ENCODE measurements at regions not wholly inside any gene's neighbourhood (a gene's known extent, or its start where the extent isn't known, plus 50 kb on each side); places are given as distances from the start of the nearest gene placed in this dataset.

- Histone ChIP-seq H3K4me1 (ENCODE audit: control insufficient read depth, extremely low read depth, insufficient read depth, low read length) (no peaks in the 10 kb centered on the region), H2AFZ (ENCODE audit: control insufficient read depth, low read length) (no peak overlapping the region), H3K27me3 (ENCODE audit: control insufficient read depth, extremely low read depth, insufficient read depth, low read length) (no peaks in the 10 kb centered on the region), H3K9me1 (ENCODE audit: control insufficient read depth, extremely low read depth, insufficient read depth, low read length) (no peaks in the 10 kb centered on the region), H4K20me1 (ENCODE audit: control insufficient read depth, extremely low read depth, insufficient read depth, low read length) (no peaks in the 10 kb centered on the region), H3K36me3 (ENCODE audit: control insufficient read depth in 2 of 2, extremely low read depth in 1 of 2, insufficient read depth in 2 of 2, low read length in 2 of 2) (no peaks in the 10 kb centered on the region), H3K27ac (ENCODE audit: control insufficient read depth, insufficient read depth, low read length) (no peak overlapping the region), H3K9me3 (ENCODE audit: control insufficient read depth, low read depth, low read length) (no peaks in the 10 kb centered on the region), H3K4me3 (ENCODE audit: control insufficient read depth in 2 of 3, extremely low read depth in 1 of 3, insufficient read depth in 2 of 3, low read depth in 1 of 3, low read length in 3 of 3) (no peak overlapping the region), H3K9ac (ENCODE audit: control insufficient read depth, extremely low read depth, insufficient read depth, low read length) (no peak overlapping the region), H3K79me2 (ENCODE audit: control insufficient read depth, insufficient read depth, low read length) (no peaks in the 10 kb centered on the region), H3K4me2 (ENCODE audit: control insufficient read depth, extremely low read depth, insufficient read depth, low read depth, low read length) (no peak overlapping the region)
- no peak for FAIRE-seq
- DNase-seq (ENCODE audit: low read depth, low spot score), result no peak
- TF ChIP-seq EZH2 (IDR thresholded peaks at IDR 0.05; ENCODE audit: low read length) (no peak), CTCF (optimal IDR thresholded peaks at IDR 0.05 in 1 of 3, IDR thresholded peaks at IDR 0.05 in 1 of 3, conservative IDR thresholded peaks at IDR 0.05 in 1 of 3; ENCODE audit: extremely low read depth in 1 of 3, insufficient read depth in 2 of 3, low read length in 3 of 3) (no peak)
- dilution Hi-C loops (cut with MboI; ENCODE audit: extremely low pct_ligation_motif_present, low sequenced_read_pairs), result no loop called here
Measured at GRCh38 chr9:118532592-118532991, 828.4 kb downstream of the TLR4 start.

GRCh38 chr9:118533101-118533500 lies 828.9 kb downstream of the TLR4 start:
- TF ChIP-seq CTCF (optimal IDR thresholded peaks at IDR 0.05 in 1 of 3, IDR thresholded peaks at IDR 0.05 in 1 of 3, conservative IDR thresholded peaks at IDR 0.05 in 1 of 3; ENCODE audit: extremely low read depth in 1 of 3, insufficient read depth in 2 of 3, low read length in 3 of 3) (no peak), EZH2 (IDR thresholded peaks at IDR 0.05; ENCODE audit: low read length) (no peak)
- H3K4me2 ChIP-seq (ENCODE audit: control insufficient read depth, extremely low read depth, insufficient read depth, low read depth, low read length), result no peak overlapping the region
- FAIRE-seq (no peak), DNase-seq (ENCODE audit: low read depth, low spot score) (no peak)
- no peaks in the 10 kb centered on the region for H3K36me3 ChIP-seq (ENCODE audit: control insufficient read depth in 2 of 2, extremely low read depth in 1 of 2, insufficient read depth in 2 of 2, low read length in 2 of 2)
- no peak overlapping the region for H3K9ac ChIP-seq (ENCODE audit: control insufficient read depth, extremely low read depth, insufficient read depth, low read length)
- no peak overlapping the region for H2AFZ ChIP-seq (ENCODE audit: control insufficient read depth, low read length)
- no peak overlapping the region for H3K4me3 ChIP-seq (ENCODE audit: control insufficient read depth in 2 of 3, extremely low read depth in 1 of 3, insufficient read depth in 2 of 3, low read depth in 1 of 3, low read length in 3 of 3)
- no peaks in the 10 kb centered on the region for H4K20me1 ChIP-seq (ENCODE audit: control insufficient read depth, extremely low read depth, insufficient read depth, low read length)
- H3K9me3 ChIP-seq (ENCODE audit: control insufficient read depth, low read depth, low read length), result no peaks in the 10 kb centered on the region
- H3K4me1 ChIP-seq (ENCODE audit: control insufficient read depth, extremely low read depth, insufficient read depth, low read length), result no peaks in the 10 kb centered on the region
- H3K27me3 ChIP-seq (ENCODE audit: control insufficient read depth, extremely low read depth, insufficient read depth, low read length), result no peaks in the 10 kb centered on the region
- dilution Hi-C loops (cut with MboI; ENCODE audit: extremely low pct_ligation_motif_present, low sequenced_read_pairs), result no loop called here
- H3K9me1 ChIP-seq (ENCODE audit: control insufficient read depth, extremely low read depth, insufficient read depth, low read length), result no peaks in the 10 kb centered on the region
- H3K27ac ChIP-seq (ENCODE audit: control insufficient read depth, insufficient read depth, low read length), result no peak overlapping the region
- no peaks in the 10 kb centered on the region for H3K79me2 ChIP-seq (ENCODE audit: control insufficient read depth, insufficient read depth, low read length)
